ENCODE measurements at regions not wholly inside any gene's neighbourhood (a gene's known extent, or its start where the extent isn't known, plus 50 kb on each side); places are given as distances from the start of the nearest gene placed in this dataset.

DNA sequence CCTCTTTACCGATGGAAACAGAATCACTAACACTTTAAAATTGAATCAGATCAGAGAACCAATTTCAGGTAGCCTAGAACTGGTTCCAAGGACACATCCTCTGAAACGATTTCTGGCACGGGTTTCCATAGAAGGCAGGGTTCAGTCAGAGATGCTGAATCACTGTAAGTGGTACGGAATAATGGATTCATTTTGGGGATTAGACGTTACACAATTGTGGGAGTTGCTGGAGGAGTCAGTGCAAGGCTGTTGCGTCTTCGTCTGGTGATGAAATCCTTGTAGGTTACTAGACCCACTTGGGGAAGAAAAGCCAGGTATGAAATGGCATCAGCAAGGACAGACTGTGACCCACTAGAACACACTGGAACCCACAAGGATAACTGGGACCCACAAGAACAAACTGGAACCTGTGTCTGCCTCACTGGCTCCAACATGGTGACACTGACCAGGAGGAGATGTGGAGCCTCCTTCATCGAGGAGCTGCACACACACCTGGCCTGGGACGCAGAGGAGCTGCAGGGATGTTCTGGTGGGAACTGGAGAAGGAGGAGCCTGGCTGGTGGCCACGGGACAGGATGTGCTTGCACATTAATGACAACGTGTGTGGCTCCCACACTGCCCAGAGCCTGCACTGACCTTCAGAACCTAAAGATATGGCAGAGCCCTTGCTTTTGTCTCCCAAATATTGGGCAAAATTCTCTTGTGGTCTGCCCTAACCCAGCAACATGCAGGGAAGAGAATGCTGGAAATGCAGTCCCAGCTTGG is 105.1 kb downstream of the TRAPPC11 start:
- DNase-seq, result no peak

DNA sequence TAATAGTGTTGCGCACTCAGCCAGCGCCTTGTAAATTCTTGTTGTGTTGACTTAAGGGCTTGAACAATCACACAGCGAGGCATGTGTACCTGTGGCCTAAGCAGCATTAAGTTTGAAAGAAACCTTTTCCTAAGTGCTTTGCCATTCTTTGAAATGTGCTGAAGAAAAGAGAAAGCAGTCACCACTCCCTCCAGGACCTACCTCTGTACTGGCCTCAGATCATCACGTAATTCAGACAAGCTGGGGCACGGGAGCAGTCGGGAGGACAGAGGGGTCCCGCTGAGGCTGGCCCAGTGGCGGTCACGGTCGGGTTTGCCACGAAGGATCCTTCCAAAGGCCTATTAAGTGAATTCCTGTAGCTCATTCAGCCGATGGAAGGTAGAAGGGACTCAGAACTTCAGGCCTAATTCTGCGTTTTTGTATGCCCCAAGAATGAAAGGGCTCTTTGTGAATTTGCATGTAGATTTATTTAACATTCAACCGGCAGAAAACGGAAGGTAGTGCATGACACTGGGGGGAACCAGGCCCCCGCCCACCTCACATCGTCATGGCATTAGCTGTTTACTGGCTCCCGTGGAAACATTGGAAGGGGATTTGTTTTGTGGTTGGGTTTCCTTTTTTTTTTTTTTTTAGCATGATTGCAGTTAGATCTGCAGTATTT is 106.3 kb downstream of the TRAPPC11 start:
- DNase-seq, result peak; percentile 56

DNA sequence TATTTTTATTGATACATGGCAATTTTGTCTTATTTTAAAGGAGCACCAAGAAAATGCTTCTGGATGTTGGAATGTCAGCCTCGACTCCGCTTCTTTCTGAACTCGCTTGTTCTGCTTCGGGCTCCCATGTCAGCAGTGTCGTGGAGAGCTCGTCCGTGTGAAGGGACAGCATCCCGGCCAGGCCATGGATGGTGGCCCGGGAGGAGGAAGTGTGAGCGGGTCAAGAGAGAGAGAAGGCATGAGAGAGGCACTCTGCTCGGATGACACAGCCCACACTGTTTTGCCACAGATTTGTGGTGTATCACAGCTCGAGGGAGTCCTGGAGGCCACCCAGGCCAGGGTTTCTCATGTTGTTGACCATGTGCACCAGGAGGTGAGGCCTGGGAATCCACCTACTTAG is 107.0 kb downstream of the TRAPPC11 start:
- peak; percentile 28 for DNase-seq

DNA sequence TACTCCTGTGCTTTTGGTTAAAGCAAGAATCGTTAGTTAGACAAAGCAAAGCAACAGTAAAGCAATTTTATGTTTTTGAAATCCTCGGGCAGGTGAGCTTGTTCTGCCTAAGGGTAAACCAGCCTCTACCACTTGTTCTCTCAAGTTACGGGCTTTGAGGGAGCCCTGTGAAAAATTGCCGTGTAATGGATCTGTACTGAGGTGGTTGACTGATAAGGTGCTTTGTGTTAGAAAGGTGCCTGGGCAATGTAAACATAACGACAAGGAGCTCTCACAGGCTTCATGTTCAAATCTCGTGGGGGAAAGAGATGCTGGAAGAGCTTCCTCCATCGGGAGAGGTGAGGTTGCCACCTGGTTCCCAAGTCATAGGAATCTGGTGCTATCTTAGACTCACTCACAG is 111.8 kb downstream of the TRAPPC11 start:
- DNase-seq, result no peak

DNA sequence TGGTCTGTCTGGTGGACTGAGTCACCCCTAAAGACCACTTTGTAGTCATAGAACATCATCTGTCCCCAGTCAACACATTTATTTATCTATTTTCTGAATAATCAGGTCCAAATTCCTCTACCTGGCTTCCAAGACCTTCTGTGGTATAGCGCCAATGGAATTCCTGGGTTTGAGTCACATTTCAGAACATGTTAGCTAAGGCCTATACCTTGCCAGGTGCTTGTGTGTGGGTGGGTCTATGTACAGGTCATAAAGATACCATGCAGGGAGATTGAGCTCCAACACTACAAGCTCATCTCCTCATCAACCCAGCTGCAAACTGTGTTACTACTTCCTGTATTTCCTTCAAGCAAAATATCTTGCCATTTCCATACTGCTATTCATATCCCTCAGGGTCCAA is 113.3 kb downstream of the TRAPPC11 start:
- DNase-seq, result no peak

DNA sequence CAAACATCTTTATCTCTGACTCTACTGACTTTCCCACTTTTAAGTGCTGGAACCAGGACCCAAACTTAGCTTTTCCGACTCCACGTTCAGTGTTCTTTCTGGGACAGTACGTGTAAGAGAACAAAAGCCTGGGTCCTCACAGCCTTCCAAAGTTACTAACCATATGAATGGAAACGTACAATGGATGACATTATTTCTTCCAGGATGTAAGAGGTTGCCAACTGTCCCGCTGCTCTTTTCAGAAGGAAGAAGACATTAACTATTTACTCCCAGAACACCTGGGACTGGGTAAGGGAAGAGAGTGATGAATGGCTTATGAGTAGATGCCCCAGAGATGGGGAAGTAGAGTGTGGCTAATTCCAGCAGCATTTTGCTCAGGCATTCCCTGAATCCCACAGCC is 114.7 kb downstream of the TRAPPC11 start:
- DNase-seq, result no peak

DNA sequence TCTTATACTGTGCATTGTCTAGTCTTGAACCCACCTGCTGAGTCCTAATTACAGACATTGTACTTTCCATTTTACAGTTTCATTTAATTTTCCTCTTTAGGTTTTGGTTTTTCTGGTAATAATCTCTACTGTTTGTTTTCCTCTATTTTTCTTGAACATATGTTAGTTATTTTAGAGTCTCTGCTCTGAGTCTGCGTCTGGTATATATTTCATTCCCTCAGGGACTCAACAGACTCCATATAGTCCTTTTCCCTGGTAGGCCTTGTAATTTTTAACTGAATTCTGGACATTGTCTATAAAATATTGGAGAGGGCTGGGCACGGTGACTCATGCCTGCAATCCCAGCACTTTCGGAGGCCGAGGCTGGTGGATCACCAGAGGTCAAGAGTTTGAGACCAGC is 121.8 kb upstream of the STOX2 start:
- no peak for DNase-seq

DNA sequence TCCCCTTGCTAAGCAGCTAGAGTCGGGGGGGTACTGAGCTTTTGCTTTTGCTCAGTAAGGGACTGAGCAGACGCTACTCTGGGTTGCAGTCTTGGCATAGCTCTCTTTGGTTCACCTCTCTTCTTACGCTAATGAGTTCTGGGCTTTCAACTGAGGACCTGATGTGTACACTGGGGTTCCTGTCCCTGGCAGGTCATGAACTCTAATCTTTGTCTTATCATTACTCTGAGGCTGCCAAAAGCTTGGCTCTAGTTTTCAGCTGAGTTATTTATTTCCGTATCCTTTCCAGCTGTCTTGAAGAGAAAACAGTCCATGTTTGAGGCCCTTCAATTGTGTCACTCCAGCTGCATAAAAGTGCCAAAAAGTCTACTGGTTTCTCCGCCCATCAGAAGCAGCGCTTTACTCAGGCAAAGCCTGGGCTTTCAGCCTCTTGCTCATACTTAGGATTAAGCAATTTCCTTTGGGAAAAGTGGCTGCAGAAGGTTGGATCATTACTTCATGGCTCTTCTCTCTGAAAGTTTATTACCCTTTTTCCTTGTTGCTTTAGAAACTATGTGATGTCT is 121.0 kb upstream of the STOX2 start:
- peak; percentile 59 for DNase-seq

DNA sequence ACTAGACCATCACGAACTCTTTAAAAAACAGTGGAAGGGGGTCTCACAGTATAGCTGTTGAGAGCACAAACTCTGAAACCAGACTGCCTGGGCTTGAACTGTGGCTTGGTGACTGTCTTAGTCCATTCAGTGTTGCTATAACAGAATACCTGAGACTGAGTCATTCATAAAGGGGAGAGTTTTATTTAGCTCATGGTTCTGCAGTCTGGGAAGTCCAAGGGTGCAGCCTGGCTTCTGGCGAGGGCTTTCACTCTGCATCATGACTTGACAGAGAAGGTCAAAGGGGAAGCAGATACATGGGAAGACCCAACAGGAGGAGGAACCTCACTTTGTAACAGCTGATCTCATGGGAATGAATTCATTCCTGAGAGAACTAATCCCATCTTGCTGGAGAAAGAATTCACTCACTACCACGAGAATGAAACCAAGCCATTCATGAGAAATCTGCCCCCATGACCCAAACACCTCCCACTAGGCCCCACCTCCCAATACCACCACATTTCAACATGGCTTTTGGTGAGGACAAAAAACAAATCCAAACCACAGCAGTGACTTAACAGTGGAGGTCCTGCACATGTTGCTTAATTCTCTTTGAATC is 116.7 kb upstream of the STOX2 start:
- DNase-seq, result peak; percentile 71

DNA sequence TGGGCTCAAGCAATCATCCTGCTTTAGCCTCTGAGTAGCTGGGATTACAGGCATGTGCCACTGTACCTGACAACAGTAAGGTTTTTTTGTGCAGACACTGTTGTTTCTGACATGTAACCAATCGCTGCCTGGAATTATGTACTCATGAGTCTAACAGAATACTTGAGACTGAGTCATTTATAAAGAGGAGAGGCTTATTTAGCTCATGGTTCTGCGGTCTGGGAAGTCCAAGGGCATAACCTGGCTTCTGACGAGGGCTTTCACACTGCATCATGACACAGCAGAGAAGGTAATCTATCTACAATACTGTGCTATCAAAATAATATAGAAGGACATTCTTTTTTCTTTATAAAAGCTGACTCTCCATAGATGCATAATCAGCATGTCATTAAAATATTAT is 115.5 kb upstream of the STOX2 start:
- no peak for DNase-seq

DNA sequence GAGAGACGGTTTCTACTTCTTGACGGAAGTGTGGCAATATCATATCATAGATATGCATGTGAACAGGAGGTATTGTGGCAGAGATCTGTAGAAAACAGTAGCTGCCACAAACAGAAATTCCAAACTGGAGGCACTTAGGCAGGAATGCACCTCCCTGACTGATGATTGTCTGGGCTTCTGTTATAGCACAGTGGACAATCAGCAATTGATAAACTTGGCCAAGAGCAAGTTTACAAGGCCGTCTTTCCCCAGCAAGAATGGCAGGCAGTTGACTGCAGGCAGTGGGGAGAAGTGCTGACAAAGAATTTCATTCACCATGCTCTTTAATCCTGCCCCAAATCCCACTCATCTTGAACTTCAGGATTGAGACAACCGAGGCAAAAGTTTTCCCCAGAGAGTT is 114.4 kb upstream of the STOX2 start:
- no peak for DNase-seq

DNA sequence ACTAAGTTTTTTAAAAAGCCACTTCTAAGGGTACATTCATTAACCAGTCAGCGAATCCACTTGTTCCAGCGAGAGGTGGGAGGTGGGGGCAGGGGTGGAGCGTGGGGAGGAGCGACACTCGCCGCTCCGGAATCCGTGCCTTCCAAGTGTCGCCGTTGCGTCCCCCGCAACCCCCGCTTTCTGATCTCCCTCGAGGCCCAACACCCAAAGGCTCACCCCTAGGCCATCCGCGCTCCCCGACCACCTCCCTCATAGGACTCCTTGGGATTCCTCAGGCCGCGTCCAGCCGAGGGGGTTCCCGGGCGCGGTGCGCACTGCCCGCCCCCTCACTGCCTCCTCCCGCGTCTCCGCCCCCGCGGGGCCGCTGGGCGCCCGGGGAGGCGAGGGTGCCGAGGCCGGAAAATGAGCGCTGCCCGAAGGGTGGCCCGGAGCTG is 108.1 kb upstream of the STOX2 start:
- DNase-seq, result no peak

DNA sequence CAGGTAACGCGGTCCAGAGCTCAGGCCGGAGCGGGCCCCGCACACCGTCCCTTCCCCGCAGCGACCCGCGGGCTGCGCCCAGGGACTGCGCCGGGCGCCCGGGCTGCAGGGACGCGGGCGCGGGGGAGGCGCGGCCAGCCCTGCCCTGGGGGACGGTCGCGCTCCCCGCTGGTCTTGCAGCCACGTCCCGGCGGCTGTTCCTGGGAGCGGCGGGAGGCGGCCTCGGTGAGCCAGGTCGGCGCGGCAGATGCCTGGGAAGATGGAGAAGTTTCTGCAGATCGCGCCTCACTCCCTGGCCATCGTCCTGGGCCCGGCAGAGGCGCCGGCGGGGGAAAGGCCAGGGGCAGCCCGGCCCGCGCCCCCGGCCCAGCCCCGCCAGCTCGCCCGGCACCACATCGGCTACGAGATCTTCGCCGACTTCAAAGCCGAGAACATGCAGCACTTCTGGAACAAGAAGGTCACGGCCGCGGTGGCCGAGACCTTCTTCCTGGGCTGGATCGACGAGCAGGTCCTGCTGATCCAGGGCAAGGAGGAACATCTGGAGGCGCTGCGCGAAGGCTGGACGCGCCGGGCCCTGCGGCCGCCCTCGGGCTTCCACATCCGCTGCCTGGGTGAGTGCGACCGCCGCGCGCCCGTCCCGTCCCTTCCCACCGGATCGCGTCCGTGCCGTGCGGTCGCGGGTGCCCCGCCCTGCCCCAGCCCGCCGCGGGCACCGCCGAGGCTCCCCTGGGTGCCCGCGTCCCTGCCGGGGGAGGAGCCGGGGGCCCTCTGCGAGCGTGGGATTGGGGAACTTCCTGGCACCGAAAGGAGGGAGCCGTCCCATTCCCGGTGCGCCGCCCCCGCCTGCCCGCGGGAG is 107.4 kb upstream of the STOX2 start:
- peak; percentile 39 for DNase-seq

DNA sequence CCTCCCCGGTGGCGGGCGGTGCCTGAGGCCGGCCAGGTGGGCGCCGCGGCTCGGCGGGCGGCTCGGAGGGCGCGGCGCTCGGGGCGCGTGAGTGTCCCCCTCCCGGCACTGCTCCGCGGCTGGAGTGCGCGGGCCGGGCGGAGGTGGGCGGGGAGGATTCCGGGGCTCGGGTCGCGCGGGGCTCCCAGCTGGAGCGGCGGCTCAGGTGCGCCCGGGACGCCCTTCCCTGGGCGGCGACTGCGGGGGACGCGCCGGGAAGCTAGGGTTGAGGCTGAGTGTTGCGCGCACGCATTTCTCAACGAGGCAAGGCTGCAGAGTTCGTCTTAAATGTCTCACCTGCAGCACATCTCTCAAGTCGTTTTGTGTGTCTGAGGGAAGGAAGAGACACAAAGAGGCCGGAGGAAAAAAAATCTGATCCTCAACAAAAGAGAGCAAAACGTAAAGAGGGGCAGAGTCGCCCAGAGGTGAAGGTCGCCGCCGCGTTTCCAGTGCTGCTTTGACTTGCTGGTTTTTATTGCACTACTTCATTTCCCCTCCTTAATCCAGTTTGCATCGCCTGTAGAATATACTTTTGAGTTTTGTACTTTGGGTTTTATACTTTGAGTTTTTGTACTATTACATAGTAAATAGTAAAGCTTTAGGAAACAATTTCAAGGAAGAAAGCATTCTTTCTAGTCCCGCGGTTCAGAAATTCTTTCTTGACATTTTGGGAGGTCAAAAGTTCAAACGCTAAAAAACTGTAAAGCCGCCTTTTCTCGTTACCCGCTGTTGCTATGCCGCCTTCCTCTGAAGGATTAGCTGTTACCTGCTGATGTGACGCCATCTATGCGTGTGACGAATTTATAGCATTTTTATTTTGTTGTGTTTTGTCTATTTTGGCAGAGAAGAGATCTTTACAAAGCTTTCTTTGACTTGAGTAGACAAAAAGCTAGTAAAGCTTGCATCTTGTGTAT is 106.5 kb upstream of the STOX2 start:
- DNase-seq, result no peak

DNA sequence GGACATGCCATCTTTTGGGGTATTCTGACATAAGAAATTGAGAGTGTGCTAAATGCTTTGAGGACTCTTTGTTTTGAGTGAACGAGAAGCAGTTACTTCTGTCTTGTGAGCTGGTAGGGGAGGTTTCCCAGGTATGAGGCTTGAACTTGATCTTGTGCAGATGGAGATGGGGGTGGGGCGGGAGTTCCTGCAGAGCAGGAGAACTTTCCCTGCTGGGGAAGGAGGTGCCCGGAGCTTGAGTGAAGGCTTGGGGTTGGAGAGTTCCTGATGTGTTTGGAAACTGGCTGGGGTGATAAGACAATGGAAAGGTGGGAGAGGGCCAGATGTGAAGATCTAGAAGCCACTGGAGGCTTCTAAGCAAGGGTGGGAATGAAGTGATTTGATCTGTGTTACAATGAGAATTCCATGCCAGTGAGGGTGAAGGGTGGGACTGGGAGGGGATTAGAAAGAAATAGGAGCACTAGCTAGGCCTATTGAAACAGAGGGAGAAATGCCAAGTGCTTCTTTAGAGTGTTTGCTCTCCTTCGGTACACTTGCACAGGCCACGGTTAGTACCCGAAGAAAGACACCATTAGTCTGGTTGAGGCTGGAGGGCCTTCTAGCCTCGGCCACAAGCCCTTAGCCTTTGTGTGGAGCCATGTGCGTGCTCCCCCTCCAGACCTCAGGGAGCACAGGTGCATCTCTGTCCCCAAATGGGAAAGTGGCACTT is 103.5 kb upstream of the STOX2 start:
- DNase-seq, result no peak

DNA sequence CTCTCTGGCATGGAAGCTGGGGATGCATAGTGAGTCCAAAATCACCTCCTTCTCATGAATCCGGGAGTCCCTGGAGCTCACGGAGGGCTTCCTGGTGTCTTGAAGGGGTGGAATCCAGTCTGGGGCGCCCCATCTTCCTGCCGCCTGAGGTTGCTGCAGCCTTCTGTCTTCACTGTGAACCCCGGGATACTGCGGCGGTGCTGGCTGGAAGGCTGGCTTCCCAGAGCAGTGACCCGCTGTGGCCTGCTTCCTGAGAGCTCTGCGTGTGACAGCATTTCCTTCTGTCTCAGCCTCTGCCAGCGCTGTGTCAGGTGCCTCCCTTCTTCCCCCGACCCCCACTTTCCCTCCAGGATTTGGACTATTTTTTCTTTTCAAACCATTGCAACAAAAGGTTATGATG is 98.8 kb upstream of the STOX2 start:
- no peak for DNase-seq

DNA sequence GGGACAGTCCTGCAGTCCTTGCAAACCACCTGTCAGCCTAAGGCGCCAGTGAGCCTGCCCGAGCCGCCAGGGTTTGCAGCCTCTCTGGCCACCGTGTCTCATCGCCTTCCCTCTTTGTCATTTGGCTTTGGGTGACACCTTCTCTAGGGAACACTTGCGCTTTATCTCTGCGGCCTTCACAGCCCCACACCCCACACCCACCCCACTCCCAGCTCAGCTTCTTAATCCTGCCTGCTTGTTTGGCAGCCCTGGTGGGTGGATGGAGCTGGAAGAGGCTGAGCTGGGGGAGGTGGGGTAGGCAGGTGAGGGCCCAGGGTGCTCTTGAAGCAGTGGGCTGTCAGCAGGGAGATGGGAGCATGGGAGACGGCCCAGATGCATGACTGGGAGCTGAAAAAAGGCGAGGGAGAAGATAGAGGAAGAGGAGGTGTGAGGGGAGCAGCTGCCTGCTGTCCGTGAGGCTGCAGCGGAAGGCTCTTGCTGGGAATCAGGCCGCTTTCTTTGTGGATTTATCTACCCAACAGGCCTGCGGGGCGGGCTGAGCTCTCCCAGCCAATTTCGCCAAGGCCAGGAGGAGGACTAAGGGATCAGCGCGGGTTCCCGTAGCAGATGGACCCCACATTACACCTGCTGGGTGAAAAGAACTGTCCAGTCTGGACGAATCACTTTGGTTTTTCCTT is 97.5 kb upstream of the STOX2 start:
- DNase-seq, result no peak

DNA sequence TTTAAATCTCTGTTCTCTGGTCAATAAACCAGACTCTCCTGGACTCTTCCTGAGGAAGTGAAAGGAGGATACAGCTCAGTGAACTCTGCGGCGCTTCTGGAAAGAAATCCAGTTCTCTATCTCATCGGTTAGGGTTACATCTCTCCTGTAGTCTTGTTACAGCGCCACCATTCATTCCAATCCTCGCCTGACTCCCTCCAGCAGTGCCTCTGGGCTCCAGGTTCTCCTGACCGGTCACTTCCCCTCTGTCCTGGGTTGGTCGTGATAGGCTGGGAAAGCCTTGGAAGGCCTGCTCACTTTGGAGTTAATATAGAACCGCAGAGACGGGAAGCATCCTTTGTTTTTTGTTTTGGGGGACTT is 97.0 kb upstream of the STOX2 start:
- DNase-seq, result no peak

DNA sequence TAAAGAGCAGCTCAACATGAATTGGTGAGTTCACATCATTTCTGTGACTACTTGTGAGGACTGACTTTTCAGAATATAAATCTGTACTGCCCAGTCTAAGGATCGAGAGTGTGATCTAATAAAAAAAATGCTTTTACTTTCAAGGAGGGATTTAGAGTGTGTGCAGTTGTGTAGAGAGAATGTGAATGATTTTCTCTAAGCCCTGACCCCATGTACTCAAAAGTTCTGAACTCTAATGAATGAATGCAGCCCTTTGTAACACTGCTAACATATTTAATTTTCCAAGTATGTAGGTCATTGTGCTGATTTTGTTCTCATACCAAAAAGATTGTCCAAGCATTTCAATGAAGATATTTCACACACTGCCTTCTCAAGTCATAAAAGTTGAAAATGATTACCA is 92.5 kb upstream of the STOX2 start:
- no peak for DNase-seq

DNA sequence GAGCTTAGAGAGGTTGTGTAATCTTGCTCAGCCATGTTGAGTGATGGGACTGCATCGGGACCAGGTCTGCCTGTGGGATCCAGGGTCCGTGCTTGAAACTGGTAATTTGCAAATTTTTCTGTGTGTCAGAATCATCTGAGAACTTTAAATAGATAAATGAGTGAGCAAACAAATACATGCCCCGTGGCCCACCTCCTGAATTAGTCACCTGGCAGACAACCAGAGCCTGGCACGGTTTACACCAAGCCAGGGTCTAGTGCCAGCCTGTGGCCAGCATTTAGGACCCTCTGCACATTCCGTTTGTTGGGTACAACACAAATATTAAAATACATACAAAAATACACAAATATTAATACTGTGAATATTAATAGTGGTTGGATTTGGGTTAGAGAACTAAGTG is 90.6 kb upstream of the STOX2 start:
- DNase-seq, result no peak

DNA sequence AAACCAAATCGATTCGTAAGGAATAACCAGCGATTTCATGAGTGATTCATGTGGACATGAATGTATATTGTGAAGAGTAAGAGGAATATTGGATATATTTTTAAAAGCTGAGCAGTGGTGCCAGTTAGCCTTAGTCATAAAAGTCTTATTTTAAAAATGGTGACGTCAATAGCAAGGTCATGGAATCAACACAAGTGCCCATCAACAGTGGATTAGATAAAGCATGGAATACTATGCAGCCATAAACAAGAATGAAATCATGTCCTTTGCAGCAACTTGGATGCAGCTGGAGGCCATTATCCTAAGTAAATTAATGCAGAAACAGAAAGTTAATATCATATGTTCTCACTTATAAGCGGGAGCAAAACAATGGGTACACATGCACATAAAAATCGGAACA is 89.0 kb upstream of the STOX2 start:
- no peak for DNase-seq
